ENCODE measurements at regions not wholly inside any gene's neighbourhood (a gene's known extent, or its start where the extent isn't known, plus 50 kb on each side); places are given as distances from the start of the nearest gene placed in this dataset.

GRCh38 chr10:83518779-83519178 lies 620.5 kb upstream of the GHITM start:
- ChIA-PET CTCF (ENCODE audit: partially characterized antibody) (interaction anchor here (1.0 kb wide), 1 partner anchor 19 kb away, joined by 4 read pairs; no protein-coding TSS in a partner anchor), POLR2A (ENCODE audit: partially characterized antibody) (no interaction called here)
- no peak overlapping the region for H2BK15ac ChIP-seq (ENCODE audit: low read length)
- no peak overlapping the region for H3K9ac ChIP-seq (replicated peaks in 1 of 4; ENCODE audit: extremely low read depth in 1 of 4, low read depth in 3 of 4, low read length in 3 of 4)
- H3K79me2 ChIP-seq (ENCODE audit: control insufficient read depth in 1 of 2, insufficient read depth in 2 of 2, low read length in 2 of 2) = no peaks in the 10 kb centered on the region
- no peaks in the 10 kb centered on the region for H4K20me1 ChIP-seq (replicated peaks in 1 of 2; ENCODE audit: control insufficient read depth in 1 of 2, insufficient read depth in 2 of 2, low read length in 2 of 2)
- no peak overlapping the region for H4K91ac ChIP-seq (replicated peaks; ENCODE audit: insufficient read length, low read length)
- FAIRE-seq (no peak), DNase-seq (ENCODE audit: low read depth in 1 of 2, low spot score in 2 of 2) (no peak)
- H3K4ac ChIP-seq (replicated peaks; ENCODE audit: insufficient read length, low read depth, low read length) = no peak overlapping the region
- H2BK20ac ChIP-seq (ENCODE audit: low read length) = no peak overlapping the region
- no peaks in the 10 kb centered on the region for H3K4me1 ChIP-seq (replicated peaks in 1 of 4; ENCODE audit: control insufficient read depth in 3 of 4, insufficient read depth in 4 of 4, low read length in 3 of 4)
- TF ChIP-seq HDAC2 (IDR thresholded peaks at IDR 0.05; ENCODE audit: borderline replicate concordance in 1 of 2, low read depth in 2 of 2, low read length in 2 of 2) (no peak), CHD2 (IDR thresholded peaks at IDR 0.05; ENCODE audit: low read length) (no peak), FOSL1 (IDR thresholded peaks at IDR 0.05; ENCODE audit: insufficient read depth, low read depth, low read length) (no peak)
- H3K27me3 ChIP-seq (replicated peaks in 1 of 4; ENCODE audit: control insufficient read depth in 3 of 4, extremely low read depth in 1 of 4, insufficient read depth in 3 of 4, low read length in 3 of 4) = no peaks in the 10 kb centered on the region
- H2BK5ac ChIP-seq (ENCODE audit: low read depth, low read length) = no peak overlapping the region
- H4K5ac ChIP-seq (ENCODE audit: insufficient read length, low read depth, low read length) = no peak overlapping the region
- 92% methylated on average over 4 of the region's 4 CpGs; no CpG with 5 or more reads in 1 of the 2 experiments for WGBS, 2 experiments (ENCODE audit: extremely low coverage in 1 of 2, insufficient coverage in 1 of 2, insufficient read length in 1 of 2, insufficient replicate concordance in 2 of 2, low coverage in 1 of 2, low lambda C conversion rate in 2 of 2, missing lambda C conversion rate in 1 of 2)
- H4K8ac ChIP-seq (ENCODE audit: extremely low read depth, insufficient read depth, low read length) = no peak overlapping the region
- no peak overlapping the region for H2BK12ac ChIP-seq (ENCODE audit: low read depth, low read length)
- no peaks in the 10 kb centered on the region for H3K23me2 ChIP-seq (ENCODE audit: low read depth, low read length)
- no peak overlapping the region for H2AK5ac ChIP-seq (ENCODE audit: low read depth, low read length)
- no peak overlapping the region for H3K27ac ChIP-seq (ENCODE audit: low read depth, low read length)
- H3K4me3 ChIP-seq (ENCODE audit: extremely low read depth in 1 of 4, insufficient read depth in 2 of 4, low read depth in 3 of 4, low read length in 4 of 4) = no peak overlapping the region
- no peaks in the 10 kb centered on the region for H3K79me1 ChIP-seq (ENCODE audit: low read depth, low read length)
- H3K23ac ChIP-seq (ENCODE audit: insufficient read length) = no peak overlapping the region
- H3K18ac ChIP-seq (ENCODE audit: extremely low read depth, low read length) = no peak overlapping the region
- H2BK120ac ChIP-seq (replicated peaks; ENCODE audit: low read depth, low read length) = no peak overlapping the region
- no peaks in the 10 kb centered on the region for H3K36me3 ChIP-seq (ENCODE audit: control insufficient read depth in 2 of 4, insufficient read depth in 4 of 4, low read length in 3 of 4)
- H3K56ac ChIP-seq (replicated peaks; ENCODE audit: insufficient read length, low read depth, low read length) = no peak overlapping the region
- H3K14ac ChIP-seq (ENCODE audit: insufficient read length) = no peak overlapping the region
- H2AFZ ChIP-seq (ENCODE audit: low read length) = no peak overlapping the region
- H3K9me3 ChIP-seq (ENCODE audit: insufficient read depth in 2 of 2, low read depth in 1 of 2, low read length in 1 of 2) = no peaks in the 10 kb centered on the region
- no peak overlapping the region for H3K4me2 ChIP-seq (ENCODE audit: insufficient read depth in 1 of 2, low read depth in 2 of 2, low read length in 2 of 2)
